H1 (cell line): ENCODE measurements at regions not wholly inside any gene's neighbourhood (a gene's known extent, or its start where the extent isn't known, plus 50 kb on each side); places are given as distances from the start of the nearest gene placed in this dataset.
"Not testable (repeated sequence)": the region's sequence is repeated elsewhere in the genome, so short reads cannot be mapped to it uniquely, and the experiment has no call there.

ENCODE experiments used
- CTCF ChIA-PET: fragments of 300-600 bp; sonication (Branson Sonifier 250); formaldehyde crosslinking; loops from one replicate; lab custom pipeline; 2021; ENCODE audit not compliant: partially characterized antibody; lab: Charles Lee
- POLR2A ChIA-PET: fragments of 300-600 bp; sonication (Branson Sonifier 250); formaldehyde crosslinking; loops from one replicate; lab custom pipeline; 2021; ENCODE audit warnings: inconsistent platforms; ENCODE audit not compliant: partially characterized antibody; lab: Charles Lee
- DNase-seq, 2 experiments: peaks; one replicate each; pipeline versions ENCODE4 v3.0.0 to v3.0.0-alpha.2; 2010 to 2022; ENCODE audit warnings: low spot score in 2 of 2, low read depth in 1 of 2, mixed read lengths in 1 of 2
- FAIRE-seq: peaks from 2 replicates; lab custom pipeline; 2011; peaks lifted over from hg19 to GRCh38; lab: Jason Lieb, UNC
- H2AFZ ChIP-seq: 2 replicates; pipeline ENCODE4 v1.8.1; 2012; ENCODE audit warnings: low read length, inconsistent platforms
- H2AK5ac ChIP-seq: 2 replicates; pipeline ENCODE4 v1.6.1; 2013; ENCODE audit warnings: low read depth, low read length
- H2BK120ac ChIP-seq: replicated peaks from 2 replicates; pipeline ENCODE3; 2013; ENCODE audit warnings: low read depth, low read length, inconsistent platforms
- H2BK12ac ChIP-seq: 2 replicates; pipeline ENCODE4 v1.6.1; 2013; ENCODE audit warnings: low read depth, low read length
- H2BK15ac ChIP-seq: 2 replicates; pipeline ENCODE4 v1.6.1; 2013; ENCODE audit warnings: low read length
- H2BK20ac ChIP-seq: 2 replicates; pipeline ENCODE4 v1.6.1; 2013; ENCODE audit warnings: low read length
- H2BK5ac ChIP-seq: 2 replicates; pipeline ENCODE4 v1.6.1; 2013; ENCODE audit warnings: low read depth, low read length
- H3K14ac ChIP-seq: 2 replicates; pipeline ENCODE4 v1.6.1; 2013; ENCODE audit warnings: inconsistent platforms; ENCODE audit not compliant: insufficient read length
- H3K18ac ChIP-seq: 2 replicates; pipeline ENCODE4 v1.6.1; 2013; ENCODE audit warnings: low read length; ENCODE audit errors: extremely low read depth
- H3K23ac ChIP-seq: 2 replicates; pipeline ENCODE4 v1.6.1; 2013; ENCODE audit warnings: inconsistent platforms; ENCODE audit not compliant: insufficient read length
- H3K23me2 ChIP-seq: 2 replicates; pipeline ENCODE4 v1.6.1; 2013; ENCODE audit warnings: low read depth, low read length
- H3K27ac ChIP-seq: 2 replicates; pipeline ENCODE4 v1.6.1; 2011; ENCODE audit warnings: low read depth, low read length, inconsistent platforms
- H3K27me3 ChIP-seq, 4 experiments: replicated peaks in 1 of 4; 1 replicate in 1 of 4; 2 replicates in 3 of 4; pipeline versions ENCODE4 v1.6.1 to v1.8.1; 2011 to 2013; ENCODE audit warnings: low read length in 3 of 4, mild to moderate bottlenecking in 3 of 4, inconsistent platforms in 2 of 4, mixed read lengths in 2 of 4, moderate library complexity in 1 of 4; ENCODE audit not compliant: control insufficient read depth in 3 of 4, insufficient read depth in 3 of 4; ENCODE audit errors: extremely low read depth in 1 of 4
- H3K36me3 ChIP-seq, 4 experiments: 2 replicates each; pipeline versions ENCODE4 v1.6.1 to v1.8.1; 2011 to 2013; ENCODE audit warnings: mild to moderate bottlenecking in 4 of 4, low read length in 3 of 4, moderate library complexity in 2 of 4, control low read depth in 1 of 4, inconsistent platforms in 1 of 4; ENCODE audit not compliant: insufficient read depth in 4 of 4, control insufficient read depth in 2 of 4
- H3K4ac ChIP-seq: replicated peaks from 2 replicates; pipeline ENCODE3; 2013; ENCODE audit warnings: low read length, low read depth, mixed read lengths, inconsistent platforms; ENCODE audit not compliant: insufficient read length
- H3K4me1 ChIP-seq, 4 experiments: replicated peaks in 1 of 4; 1 replicate in 1 of 4; 2 replicates in 3 of 4; pipeline versions ENCODE4 v1.6.1 to v1.8.1; 2011 to 2013; ENCODE audit warnings: low read length in 3 of 4, inconsistent platforms in 2 of 4, mixed read lengths in 1 of 4; ENCODE audit not compliant: insufficient read depth in 4 of 4, control insufficient read depth in 3 of 4
- H3K4me2 ChIP-seq, 2 experiments: 2 replicates each; pipeline versions ENCODE4 v1.6.1 to v1.8.1; 2011 to 2013; ENCODE audit warnings: low read depth in 2 of 2, low read length in 2 of 2, control low read depth in 1 of 2, inconsistent platforms in 1 of 2, mild to moderate bottlenecking in 1 of 2; ENCODE audit not compliant: insufficient read depth in 1 of 2
- H3K4me3 ChIP-seq, 4 experiments: fragments of 200-600, 300-600 bp in 1 of 4; sonication (generic), shearing (Covaris generic), sonication (Bioruptor Twin) in 1 of 4; 2 replicates each; pipeline versions ENCODE4 v1.5.1 to v1.8.1; 2011 to 2016; ENCODE audit warnings: low read length in 4 of 4, low read depth in 3 of 4, control low read depth in 2 of 4, inconsistent platforms in 2 of 4, mild to moderate bottlenecking in 2 of 4, mixed read lengths in 1 of 4, moderate library complexity in 1 of 4; ENCODE audit not compliant: insufficient read depth in 2 of 4; ENCODE audit errors: extremely low read depth in 1 of 4
- H3K56ac ChIP-seq: replicated peaks from 2 replicates; pipeline ENCODE3; 2013; ENCODE audit warnings: low read depth, mild to moderate bottlenecking, mixed read lengths, low read length, inconsistent platforms; ENCODE audit not compliant: insufficient read length
- H3K79me1 ChIP-seq: 2 replicates; pipeline ENCODE4 v1.6.1; 2013; ENCODE audit warnings: low read depth, low read length, control low read depth
- H3K79me2 ChIP-seq, 2 experiments: 2 replicates each; pipeline versions ENCODE4 v1.6.1 to v1.8.1; 2012 to 2013; ENCODE audit warnings: low read length in 2 of 2, mild to moderate bottlenecking in 2 of 2, inconsistent platforms in 1 of 2; ENCODE audit not compliant: insufficient read depth in 2 of 2, control insufficient read depth in 1 of 2
- H3K9ac ChIP-seq, 4 experiments: replicated peaks in 1 of 4; 1 replicate in 1 of 4; 2 replicates in 3 of 4; pipeline versions ENCODE4 v1.6.1 to v1.8.1; 2011 to 2013; ENCODE audit warnings: low read depth in 3 of 4, low read length in 3 of 4, control low read depth in 2 of 4, mild to moderate bottlenecking in 2 of 4, moderate library complexity in 2 of 4, inconsistent platforms in 1 of 4; ENCODE audit errors: extremely low read depth in 1 of 4
- H3K9me3 ChIP-seq, 2 experiments: 2 replicates each; pipeline versions ENCODE4 v1.6.1 to v1.8.1; 2012 to 2013; ENCODE audit warnings: mild to moderate bottlenecking in 2 of 2, moderate library complexity in 2 of 2, control low read depth in 1 of 2, inconsistent platforms in 1 of 2, low read depth in 1 of 2, low read length in 1 of 2, mixed read lengths in 1 of 2; ENCODE audit not compliant: insufficient read depth in 2 of 2
- H4K20me1 ChIP-seq, 2 experiments: replicated peaks in 1 of 2; 2 replicates each; pipeline versions ENCODE3 to v1.8.1; 2011 to 2013; ENCODE audit warnings: inconsistent platforms in 2 of 2, low read length in 2 of 2, mild to moderate bottlenecking in 1 of 2; ENCODE audit not compliant: insufficient read depth in 2 of 2, control insufficient read depth in 1 of 2
- H4K5ac ChIP-seq: 2 replicates; pipeline ENCODE4 v1.6.1; 2013; ENCODE audit warnings: low read length, low read depth, mixed read lengths, inconsistent platforms; ENCODE audit not compliant: insufficient read length
- H4K8ac ChIP-seq: 2 replicates; pipeline ENCODE4 v1.8.0; 2013; ENCODE audit warnings: mild to moderate bottlenecking, moderate library complexity, low read length, inconsistent platforms; ENCODE audit not compliant: insufficient read depth; ENCODE audit errors: extremely low read depth
- H4K91ac ChIP-seq: replicated peaks from 2 replicates; pipeline ENCODE3; 2013; ENCODE audit warnings: low read length, mixed read lengths, inconsistent platforms; ENCODE audit not compliant: insufficient read length
- CHD2 ChIP-seq: IDR thresholded peaks from 2 replicates; pipeline ENCODE4 v1.6.1; 2012; ENCODE audit warnings: low read length, improper control_type of control experiment
- FOSL1 ChIP-seq: IDR thresholded peaks from 2 replicates; pipeline ENCODE4 v1.6.1; 2011; ENCODE audit warnings: mild to moderate bottlenecking, low read depth, low read length, moderate library complexity; ENCODE audit not compliant: insufficient read depth
- GTF2F1 ChIP-seq: IDR thresholded peaks from 2 replicates; pipeline ENCODE4 v1.6.1; 2012; ENCODE audit warnings: low read depth, low read length, improper control_type of control experiment, borderline replicate concordance
- PHF8 ChIP-seq: fragments of 200-600 bp; sonication (generic); conservative IDR thresholded peaks from 2 replicates; pipeline ENCODE4 v1.7.1; 2012; ENCODE audit warnings: low read depth, mild to moderate bottlenecking, inconsistent platforms, low read length, moderate library complexity
- SIX5 ChIP-seq: IDR thresholded peaks from 2 replicates; pipeline ENCODE4 v1.6.1; 2011; ENCODE audit warnings: mild to moderate bottlenecking, low read depth, low read length
- SP4 ChIP-seq: IDR thresholded peaks from 2 replicates; pipeline ENCODE4 v1.6.1; 2012; ENCODE audit warnings: low read length, inconsistent platforms
- WGBS, 2 experiments: shearing (Covaris generic) in 1 of 2; methylation state at CpG; one replicate each; pipeline versions ENCODE4 v1.1.6 to v1.1.7; 2013 to 2015; ENCODE audit warnings: low lambda C conversion rate in 2 of 2, mixed read lengths in 2 of 2, inconsistent platforms in 1 of 2, low coverage in 1 of 2, missing lambda C conversion rate in 1 of 2; ENCODE audit not compliant: insufficient replicate concordance in 2 of 2, insufficient coverage in 1 of 2, insufficient read length in 1 of 2; ENCODE audit errors: extremely low coverage in 1 of 2, missing lambda C conversion rate in 1 of 2; 5-methylcytosine and 5-hydroxymethylcytosine counted together

DNA sequence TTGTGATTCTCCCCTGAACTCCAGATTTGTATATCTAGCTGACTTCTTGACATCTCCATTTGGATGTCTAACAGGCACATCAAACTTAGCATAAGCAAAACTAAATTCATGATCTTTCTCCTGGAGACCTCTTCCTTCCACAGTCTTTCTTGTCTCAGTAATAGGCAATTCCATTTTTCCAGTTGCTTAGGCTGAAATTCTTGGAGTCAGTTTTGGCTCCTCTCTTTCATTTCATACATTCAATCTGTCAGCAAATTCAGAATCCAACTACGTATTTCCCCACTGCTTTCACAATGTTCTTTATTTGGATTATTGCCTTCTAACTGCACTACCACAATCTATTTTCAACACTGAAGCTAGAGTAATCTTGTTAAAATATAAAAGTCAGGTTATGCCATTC lies 219.9 kb upstream of the GLRA2 start:
- FAIRE-seq: no peak
- 60% methylated on average over 1 of the region's 1 CpG; no CpG with 5 or more reads in 1 of the 2 experiments for WGBS, 2 experiments

DNA sequence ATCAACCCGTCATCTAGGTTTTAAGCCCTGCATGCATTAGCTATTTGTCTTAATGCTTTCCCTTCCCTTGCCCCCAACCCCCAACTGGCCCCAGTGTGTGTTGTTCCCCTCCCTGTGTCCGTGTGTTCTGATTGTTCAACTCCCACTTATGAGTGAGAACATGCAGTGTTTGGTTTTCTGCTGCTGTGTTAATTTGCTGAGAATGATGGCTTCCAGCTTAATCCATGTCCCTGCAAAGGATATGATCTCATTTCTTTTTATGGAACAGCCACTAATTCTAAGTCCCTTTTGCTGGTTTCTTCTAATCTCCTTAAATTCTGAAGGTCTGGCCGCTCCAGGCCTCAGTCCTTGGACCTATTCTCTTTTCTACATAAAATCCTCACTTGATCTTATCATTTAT lies 220.4 kb upstream of the GLRA2 start:
- H2BK120ac ChIP-seq, H3K18ac ChIP-seq, H2BK20ac ChIP-seq, H3K14ac ChIP-seq, CTCF ChIA-PET, H4K91ac ChIP-seq, H2BK12ac ChIP-seq, FAIRE-seq, H3K9ac ChIP-seq, POLR2A ChIA-PET, DNase-seq, H3K27ac ChIP-seq, H3K56ac ChIP-seq, H4K8ac ChIP-seq, H2BK15ac ChIP-seq, H3K4me2 ChIP-seq, H3K79me1 ChIP-seq, H3K23ac ChIP-seq, H3K36me3 ChIP-seq, H3K27me3 ChIP-seq, H3K4ac ChIP-seq, H3K79me2 ChIP-seq, H4K20me1 ChIP-seq, H2AK5ac ChIP-seq, H3K23me2 ChIP-seq, H3K4me1 ChIP-seq, H4K5ac ChIP-seq, H2BK5ac ChIP-seq, H3K4me3 ChIP-seq, H2AFZ ChIP-seq, H3K9me3 ChIP-seq: not testable (repeated sequence)
- WGBS, 2 experiments: 89% methylated on average over 3 of the region's 3 CpGs; no CpG with 5 or more reads in 1 of the 2 experiments

More for the DNA sequence above, 219.9 kb upstream of the GLRA2 start:
- CTCF ChIA-PET: no interaction called here
- Histone ChIP-seq H3K79me1 (no peaks in the 10 kb centered on the region), H3K23me2 (no peaks in the 10 kb centered on the region), H2AFZ (no peak overlapping the region), H3K4me3 (no peak overlapping the region), H3K23ac (no peak overlapping the region), H2BK12ac (no peak overlapping the region), H3K4ac (no peak overlapping the region), H3K9me3 (no peaks in the 10 kb centered on the region), H2BK15ac (no peak overlapping the region), H2BK120ac (no peak overlapping the region), H2BK20ac (no peak overlapping the region), H3K56ac (no peak overlapping the region), H2BK5ac (no peak overlapping the region), H4K20me1 (no peaks in the 10 kb centered on the region), H3K9ac (no peak overlapping the region), H3K79me2 (no peaks in the 10 kb centered on the region), H3K14ac (no peak overlapping the region), H3K4me1 (no peaks in the 10 kb centered on the region), H3K18ac (no peak overlapping the region), H3K27ac (no peak overlapping the region), H3K27me3 (no peaks in the 10 kb centered on the region), H2AK5ac (no peak overlapping the region), H4K8ac (no peak overlapping the region), H4K91ac (no peak overlapping the region), H4K5ac (no peak overlapping the region), H3K36me3 (no peaks in the 10 kb centered on the region)
- POLR2A ChIA-PET: no interaction called here
- no peak for DNase-seq
- TF ChIP-seq FOSL1 (no peak), SIX5 (no peak), SP4 (no peak), PHF8 (no peak), CHD2 (no peak), GTF2F1 (no peak)
- TF ChIP-seq, all 59 proteins: peak for 0
- H3K4me2 ChIP-seq: no peak overlapping the region
